ENCODE measurements at regions not wholly inside any gene's neighbourhood (a gene's known extent, or its start where the extent isn't known, plus 50 kb on each side); places are given as distances from the start of the nearest gene placed in this dataset.

- TF ChIP-seq CTCF (IDR thresholded peaks at IDR 0.05) (no peak), POLR2A (IDR thresholded peaks at IDR 0.05) (no peak)
Observed at GRCh38 chrX:47313056-47313455, 57.3 kb upstream of the ZNF157 start.

Data from right lobe of liver (tissue), 4 donors.